Chondrocyte (in vitro differentiated cells): ENCODE measurements at regions not wholly inside any gene's neighbourhood (a gene's known extent, or its start where the extent isn't known, plus 50 kb on each side); places are given as distances from the start of the nearest gene placed in this dataset.

ENCODE experiments used
- DNase-seq: peaks from one replicate; pipeline ENCODE4 v3.0.0; 2021; ENCODE audit warnings: mixed read lengths, low spot score
- H3K27ac Mint-ChIP-seq: one replicate; pipeline ENCODE4 v1.8.0; 2021; ENCODE audit warnings: mild to moderate bottlenecking, moderate library complexity, mixed read lengths; ENCODE audit not compliant: unreplicated experiment
- H3K27me3 Mint-ChIP-seq: 2 replicates; pipeline ENCODE4 v1.8.0; 2021; ENCODE audit warnings: low read depth, mixed read lengths
- H3K36me3 Mint-ChIP-seq: 2 replicates; pipeline ENCODE4 v1.8.0; 2021; ENCODE audit warnings: low read depth, mixed read lengths
- H3K4me1 Mint-ChIP-seq: 2 replicates; pipeline ENCODE4 v1.8.0; 2021; ENCODE audit warnings: low read depth, mild to moderate bottlenecking, mixed read lengths
- H3K4me3 Mint-ChIP-seq: one replicate; pipeline ENCODE4 v1.8.0; 2021; ENCODE audit warnings: mild to moderate bottlenecking, moderate library complexity, mixed read lengths; ENCODE audit not compliant: unreplicated experiment
- H3K9me3 Mint-ChIP-seq: 2 replicates; pipeline ENCODE4 v1.8.0; 2021; ENCODE audit warnings: low read depth, mixed read lengths
- CTCF ChIP-seq: fragments of 200-600 bp; sonication (generic); IDR thresholded peaks from 2 replicates; pipeline ENCODE4 v1.5.0; 2021; ENCODE audit warnings: antibody characterized with exemption, mild to moderate bottlenecking, moderate library complexity

- H3K27me3 Mint-ChIP-seq: no peaks in the 10 kb centered on the region
- no peak for TF ChIP-seq CTCF
- peaks cover 31% of the 10 kb centered on the region for H3K4me1 Mint-ChIP-seq
Observed at GRCh38 chr2:196287523-196287922, 116.1 kb upstream of the STK17B start.

GRCh38 chr2:196288006-196288538 lies 116.7 kb upstream of the STK17B start:
- Mint-ChIP-seq H3K27me3 (no peaks in the 10 kb centered on the region), H3K36me3 (peaks cover 10% of the 10 kb centered on the region), H3K4me1 (peaks cover 31% of the 10 kb centered on the region), H3K27ac (no peak overlapping the region), H3K9me3 (no peaks in the 10 kb centered on the region), H3K4me3 (no peak overlapping the region)
- TF ChIP-seq CTCF: no peak
- no peak for DNase-seq

More at GRCh38 chr2:196287523-196287922, 116.1 kb upstream of the STK17B start:
- Mint-ChIP-seq H3K36me3 (peaks cover 7% of the 10 kb centered on the region), H3K4me3 (no peak overlapping the region), H3K27ac (no peak overlapping the region), H3K9me3 (no peaks in the 10 kb centered on the region)
- DNase-seq: no peak

- H3K27ac Mint-ChIP-seq: no peak overlapping the region
- peaks cover 30% of the 10 kb centered on the region for H3K4me1 Mint-ChIP-seq
- no peak for TF ChIP-seq CTCF
- H3K27me3 Mint-ChIP-seq: no peaks in the 10 kb centered on the region
- no peak overlapping the region for H3K4me3 Mint-ChIP-seq
- no peak for DNase-seq
- H3K9me3 Mint-ChIP-seq: no peaks in the 10 kb centered on the region
- H3K36me3 Mint-ChIP-seq: peaks cover 10% of the 10 kb centered on the region
Observed at GRCh38 chr2:196289000-196289399, 117.6 kb upstream of the STK17B start.

GRCh38 chr2:196290136-196290535 lies 118.8 kb upstream of the STK17B start:
- H3K4me1 Mint-ChIP-seq: peaks cover 28% of the 10 kb centered on the region
- H3K36me3 Mint-ChIP-seq: peaks cover 10% of the 10 kb centered on the region
- no peak for DNase-seq
- no peaks in the 10 kb centered on the region for H3K9me3 Mint-ChIP-seq
- no peak overlapping the region for H3K4me3 Mint-ChIP-seq
- H3K27me3 Mint-ChIP-seq: no peaks in the 10 kb centered on the region
- no peak for TF ChIP-seq CTCF
- H3K27ac Mint-ChIP-seq: no peak overlapping the region

- H3K4me3 Mint-ChIP-seq: no peak overlapping the region
- H3K4me1 Mint-ChIP-seq: peaks cover 25% of the 10 kb centered on the region
- TF ChIP-seq CTCF: no peak
- H3K27ac Mint-ChIP-seq: no peak overlapping the region
- no peaks in the 10 kb centered on the region for H3K9me3 Mint-ChIP-seq
- no peaks in the 10 kb centered on the region for H3K27me3 Mint-ChIP-seq
- peaks cover 10% of the 10 kb centered on the region for H3K36me3 Mint-ChIP-seq
- DNase-seq: no peak
Observed at GRCh38 chr2:196290569-196290968, 119.2 kb upstream of the STK17B start.
